Lung (tissue), 11 donors: ENCODE measurements at regions not wholly inside any gene's neighbourhood (a gene's known extent, or its start where the extent isn't known, plus 50 kb on each side); places are given as distances from the start of the nearest gene placed in this dataset.

Experiments used
- ATAC-seq: fragments of 200-7000 bp; cut with Tn5 transposase; one replicate; pipeline ENCODE4 v1.9.1; 2020; ENCODE audit warnings: moderate number of reproducible peaks; ENCODE audit not compliant: insufficient read depth, low FRiP score
- DNase-seq, 3 donors: peaks; one replicate each; pipeline ENCODE4 v3.0.0-alpha.2; 2013 to 2017
- H3K27ac ChIP-seq, 2 donors: one replicate each; pipeline ENCODE4 v1.5.1; 2013; ENCODE audit warnings: mild to moderate bottlenecking in 2 of 2, moderate library complexity in 2 of 2, control low read depth in 1 of 2, inconsistent platforms in 1 of 2, low read depth in 1 of 2, low read length in 1 of 2
- H3K27me3 ChIP-seq, 3 donors: one replicate each; pipeline ENCODE4 v1.5.1; 2013; ENCODE audit warnings: low read length in 2 of 3; ENCODE audit not compliant: control insufficient read depth in 3 of 3, insufficient read depth in 3 of 3
- H3K36me3 ChIP-seq, 4 donors: one replicate each; pipeline ENCODE4 v1.5.1; 2013; ENCODE audit warnings: low read length in 4 of 4, mild to moderate bottlenecking in 1 of 4, moderate library complexity in 1 of 4; ENCODE audit not compliant: control insufficient read depth in 4 of 4, insufficient read depth in 4 of 4
- H3K4me1 ChIP-seq, 5 donors: one replicate each; pipeline ENCODE4 v1.5.1; 2013; ENCODE audit warnings: low read length in 5 of 5, mild to moderate bottlenecking in 2 of 5, moderate library complexity in 1 of 5; ENCODE audit not compliant: control insufficient read depth in 5 of 5, insufficient read depth in 5 of 5
- H3K4me3 ChIP-seq: one replicate; pipeline ENCODE4 v1.5.1; 2013; ENCODE audit warnings: mild to moderate bottlenecking, control low read depth, moderate library complexity
- H3K9ac ChIP-seq, 2 donors: one replicate each; pipeline ENCODE4 v1.5.1; 2013; ENCODE audit warnings: low read length in 2 of 2, control low read depth in 1 of 2; ENCODE audit not compliant: insufficient read depth in 1 of 2
- H3K9me3 ChIP-seq, 4 donors: one replicate each; pipeline ENCODE4 v1.5.1; 2013; ENCODE audit warnings: low read length in 3 of 4, mild to moderate bottlenecking in 1 of 4, moderate library complexity in 1 of 4; ENCODE audit not compliant: control insufficient read depth in 4 of 4, insufficient read depth in 3 of 4
- CTCF ChIP-seq: IDR thresholded peaks from 2 replicates; pipeline ENCODE4 v1.5.1; 2012; ENCODE audit warnings: mild to moderate bottlenecking; ENCODE audit errors: control extremely low read depth, extremely low read depth
- WGBS, 2 donors: extraction: QIAGEN DNeasy Blood & Tissue Kit; methylation state at CpG; one replicate each; pipeline ENCODE4 v1.1.7; 2013; 5-methylcytosine and 5-hydroxymethylcytosine counted together
- donor health status: control.
- donor health status: control.
- donor health status: Bipolar disorder and iron deficiency.
- donor health status: healthy.
- donor health status: DM: yes; HTN: yes; CAD: no.

- 89% methylated on average over 4 of the region's 4 CpGs for WGBS, 2 donors
- Histone ChIP-seq H3K9me3 (no peaks in the 10 kb centered on the region), H3K27me3 (no peaks in the 10 kb centered on the region), H3K4me1 (peaks cover 0 to 4% (median 0%) of the 10 kb centered on the region in 5 donors), H3K9ac (no peak overlapping the region), H3K36me3 (no peaks in the 10 kb centered on the region), H3K27ac (no peak overlapping the region), H3K4me3 (no peak overlapping the region)
- DNase-seq (no peak), ATAC-seq (no peak)
- TF ChIP-seq CTCF = no peak
These were observed 215.7 kb upstream of the PARD3B start for GRCh38 chr2:204329532-204329931.

DNA sequence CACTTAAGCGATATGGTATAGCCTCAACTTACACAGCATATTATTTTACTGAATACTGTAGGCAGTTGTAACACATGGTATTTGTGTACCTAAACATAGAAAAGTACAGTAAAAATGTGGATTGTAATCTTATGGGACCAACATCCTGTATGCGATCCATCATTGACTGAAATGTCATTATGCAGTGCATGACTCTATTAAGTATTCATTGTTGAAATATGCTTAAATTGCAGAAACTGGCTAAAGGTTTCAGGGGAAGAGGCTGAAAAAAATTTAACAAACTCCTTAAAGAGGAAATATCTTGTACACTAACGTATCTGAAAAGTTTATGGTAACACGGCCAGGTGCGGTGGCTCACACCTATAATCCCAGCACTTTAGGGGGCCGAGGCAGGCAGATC is 214.1 kb upstream of the PARD3B start:
- TF ChIP-seq CTCF = no peak
- Histone ChIP-seq H3K4me3 (no peak overlapping the region), H3K27me3 (no peaks in the 10 kb centered on the region), H3K27ac (no peak overlapping the region), H3K9ac (no peak overlapping the region), H3K9me3 (no peaks in the 10 kb centered on the region), H3K4me1 (peaks cover 0 to 16% (median 0%) of the 10 kb centered on the region in 5 donors), H3K36me3 (no peaks in the 10 kb centered on the region)
- WGBS, 2 donors = 92 to 93% methylated on average over 6 of the region's 6 CpGs
- ATAC-seq (no peak), DNase-seq (no peak)

- no peak for TF ChIP-seq CTCF
- peaks cover 0 to 23% (median 0%) of the 10 kb centered on the region in 5 donors for H3K4me1 ChIP-seq
- H3K9ac ChIP-seq = no peak overlapping the region
- H3K4me3 ChIP-seq = no peak overlapping the region
- DNase-seq = no peak
- no peak overlapping the region for H3K27ac ChIP-seq
- H3K27me3 ChIP-seq = no peaks in the 10 kb centered on the region
- ATAC-seq = no peak
- no peaks in the 10 kb centered on the region for H3K36me3 ChIP-seq
- WGBS, 2 donors = 89 to 91% methylated on average over 2 of the region's 2 CpGs
- no peaks in the 10 kb centered on the region for H3K9me3 ChIP-seq
These were observed 213.3 kb upstream of the PARD3B start for GRCh38 chr2:204331988-204332387.

DNA sequence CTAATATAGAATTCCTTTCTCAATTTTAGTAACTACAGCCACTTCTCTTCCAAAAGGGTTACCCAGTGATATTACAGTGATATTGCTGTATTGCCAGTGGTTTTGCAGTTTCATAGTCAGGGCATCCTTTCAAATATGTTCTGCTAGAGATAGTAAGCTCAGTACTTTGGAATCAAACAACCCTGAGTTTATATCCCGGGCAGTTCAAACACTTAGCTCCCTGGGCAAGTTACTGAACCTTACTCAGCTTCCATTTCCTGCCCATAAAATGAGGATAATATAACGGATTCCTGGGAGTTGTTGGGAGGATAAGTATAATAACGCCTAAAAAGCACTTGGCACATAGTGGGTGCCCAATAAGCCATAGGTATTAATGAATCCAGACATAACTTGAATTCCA is 212.6 kb upstream of the PARD3B start:
- ATAC-seq = no peak
- no peaks in the 10 kb centered on the region for H3K27me3 ChIP-seq

More for the DNA sequence above, 212.6 kb upstream of the PARD3B start:
- WGBS, 2 donors = 88 to 90% methylated on average over 3 of the region's 3 CpGs
- no peak for DNase-seq
- no peak overlapping the region for H3K9ac ChIP-seq
- H3K4me1 ChIP-seq = peaks cover 0 to 24% (median 0%) of the 10 kb centered on the region in 5 donors
- no peak overlapping the region for H3K4me3 ChIP-seq
- no peak for TF ChIP-seq CTCF
- H3K27ac ChIP-seq = no peak overlapping the region
- H3K36me3 ChIP-seq = no peaks in the 10 kb centered on the region
- H3K9me3 ChIP-seq = no peaks in the 10 kb centered on the region
